ENCODE measurements at regions not wholly inside any gene's neighbourhood (a gene's known extent, or its start where the extent isn't known, plus 50 kb on each side); places are given as distances from the start of the nearest gene placed in this dataset.
"Not testable (repeated sequence)": the region's sequence is repeated elsewhere in the genome, so short reads cannot be mapped to it uniquely, and the experiment has no call there.

DNA sequence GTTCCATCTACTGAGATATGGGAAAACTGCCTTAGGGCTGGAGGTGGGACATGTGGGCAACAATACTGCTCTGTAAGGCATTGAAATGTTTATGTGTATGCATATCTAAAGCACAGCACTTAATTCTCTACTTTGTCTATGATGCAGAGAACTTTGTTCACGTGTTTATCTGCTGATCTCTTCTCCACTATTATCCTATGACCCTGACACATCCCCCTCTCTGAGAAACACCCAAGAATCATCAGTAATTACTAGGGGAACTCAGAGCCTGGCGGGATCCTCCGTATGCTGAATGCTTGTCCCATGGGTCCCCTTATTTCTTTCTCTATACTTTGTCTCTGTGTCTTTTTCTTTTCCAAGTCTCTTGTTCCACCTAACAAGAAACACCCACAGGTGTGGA lies 63.8 kb downstream of the OR4A15 start:
- not testable (repeated sequence) for H3K9ac ChIP-seq (ENCODE audit: low read length); H3K79me2 ChIP-seq (ENCODE audit: low read length); H2AFZ ChIP-seq (ENCODE audit: low read depth, low read length); H3K4me2 ChIP-seq (ENCODE audit: low read length); H3K27me3 ChIP-seq (ENCODE audit: low read depth, low read length); H4K20me1 ChIP-seq (ENCODE audit: insufficient read depth, low read length); H3K4me1 ChIP-seq (ENCODE audit: low read length); H3K27ac ChIP-seq (ENCODE audit: low read length); H3K36me3 ChIP-seq (replicated peaks; ENCODE audit: low read depth, low read length); H3K9me3 ChIP-seq (ENCODE audit: insufficient read depth, low read length); H3K4me3 ChIP-seq (ENCODE audit: low read length)

DNA sequence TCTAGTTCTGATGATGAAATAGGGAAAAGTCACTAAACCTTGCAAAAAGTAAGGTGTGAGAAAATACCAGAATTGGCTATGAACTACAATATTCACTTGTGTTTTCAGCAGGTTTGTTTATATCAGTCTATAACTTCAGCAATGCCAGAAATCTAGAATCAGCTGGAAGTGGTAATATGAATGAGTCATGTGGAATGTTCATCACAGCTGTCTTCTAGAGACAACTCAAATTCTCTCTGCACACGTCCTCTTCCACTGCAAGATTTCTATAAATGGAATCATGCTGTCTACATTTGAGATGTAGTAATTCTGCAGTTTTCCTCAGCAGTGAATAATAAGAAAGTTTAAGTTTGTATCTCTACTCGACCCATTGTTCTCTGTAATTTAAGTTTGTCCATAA lies 89.9 kb downstream of the OR4A15 start:
- no peak overlapping the region for H3K4me3 ChIP-seq (ENCODE audit: low read length)
- H3K36me3 ChIP-seq (replicated peaks; ENCODE audit: low read depth, low read length) = no peaks in the 10 kb centered on the region
- H4K20me1 ChIP-seq (ENCODE audit: insufficient read depth, low read length) = no peaks in the 10 kb centered on the region
- no peak for TF ChIP-seq EZH2phosphoT487 (IDR thresholded peaks at IDR 0.05; ENCODE audit: low read depth)
- TF ChIP-seq, protein P1, sequence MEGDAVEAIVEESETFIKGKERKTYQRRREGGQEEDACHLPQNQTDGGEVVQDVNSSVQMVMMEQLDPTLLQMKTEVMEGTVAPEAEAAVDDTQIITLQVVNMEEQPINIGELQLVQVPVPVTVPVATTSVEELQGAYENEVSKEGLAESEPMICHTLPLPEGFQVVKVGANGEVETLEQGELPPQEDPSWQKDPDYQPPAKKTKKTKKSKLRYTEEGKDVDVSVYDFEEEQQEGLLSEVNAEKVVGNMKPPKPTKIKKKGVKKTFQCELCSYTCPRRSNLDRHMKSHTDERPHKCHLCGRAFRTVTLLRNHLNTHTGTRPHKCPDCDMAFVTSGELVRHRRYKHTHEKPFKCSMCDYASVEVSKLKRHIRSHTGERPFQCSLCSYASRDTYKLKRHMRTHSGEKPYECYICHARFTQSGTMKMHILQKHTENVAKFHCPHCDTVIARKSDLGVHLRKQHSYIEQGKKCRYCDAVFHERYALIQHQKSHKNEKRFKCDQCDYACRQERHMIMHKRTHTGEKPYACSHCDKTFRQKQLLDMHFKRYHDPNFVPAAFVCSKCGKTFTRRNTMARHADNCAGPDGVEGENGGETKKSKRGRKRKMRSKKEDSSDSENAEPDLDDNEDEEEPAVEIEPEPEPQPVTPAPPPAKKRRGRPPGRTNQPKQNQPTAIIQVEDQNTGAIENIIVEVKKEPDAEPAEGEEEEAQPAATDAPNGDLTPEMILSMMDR (IDR thresholded peaks at IDR 0.05; ENCODE audit: low read depth, low read length) = no peak
- H3K9ac ChIP-seq (ENCODE audit: low read length) = no peak overlapping the region
- H3K4me1 ChIP-seq (ENCODE audit: low read length) = no peaks in the 10 kb centered on the region
- H3K79me2 ChIP-seq (ENCODE audit: low read length) = no peaks in the 10 kb centered on the region
- no peaks in the 10 kb centered on the region for H3K27me3 ChIP-seq (ENCODE audit: low read depth, low read length)
- H3K9me3 ChIP-seq (ENCODE audit: insufficient read depth, low read length) = no peaks in the 10 kb centered on the region
- no peak overlapping the region for H3K27ac ChIP-seq (ENCODE audit: low read length)
- no peak overlapping the region for H3K4me2 ChIP-seq (ENCODE audit: low read length)
- no peak overlapping the region for H2AFZ ChIP-seq (ENCODE audit: low read depth, low read length)

DNA sequence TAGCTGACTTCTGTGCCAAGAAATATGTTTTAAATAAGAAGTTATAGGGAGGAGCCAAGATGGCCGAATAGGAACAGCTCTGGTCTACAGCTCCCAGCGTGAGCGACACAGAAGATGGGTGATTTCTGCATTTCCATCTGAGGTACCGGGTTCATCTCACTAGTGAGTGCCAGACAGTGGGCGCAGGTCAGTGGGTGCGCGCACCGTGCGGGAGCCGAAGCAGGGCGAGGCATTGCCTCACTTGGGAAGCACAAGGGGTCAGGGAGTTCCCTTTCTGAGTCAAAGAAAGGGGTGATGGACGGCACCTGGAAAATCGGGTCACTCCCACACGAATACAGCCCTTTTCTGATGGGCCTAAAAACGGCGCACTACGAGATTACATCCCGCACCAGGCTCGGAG lies 92.1 kb downstream of the OR4A15 start:
- H3K4me3 ChIP-seq (ENCODE audit: low read length); H3K27me3 ChIP-seq (ENCODE audit: low read depth, low read length); H3K9ac ChIP-seq (ENCODE audit: low read length); H3K79me2 ChIP-seq (ENCODE audit: low read length); H3K4me1 ChIP-seq (ENCODE audit: low read length); H3K4me2 ChIP-seq (ENCODE audit: low read length); H3K9me3 ChIP-seq (ENCODE audit: insufficient read depth, low read length); H2AFZ ChIP-seq (ENCODE audit: low read depth, low read length); H3K27ac ChIP-seq (ENCODE audit: low read length); H3K36me3 ChIP-seq (replicated peaks; ENCODE audit: low read depth, low read length); H4K20me1 ChIP-seq (ENCODE audit: insufficient read depth, low read length): not testable (repeated sequence)

DNA sequence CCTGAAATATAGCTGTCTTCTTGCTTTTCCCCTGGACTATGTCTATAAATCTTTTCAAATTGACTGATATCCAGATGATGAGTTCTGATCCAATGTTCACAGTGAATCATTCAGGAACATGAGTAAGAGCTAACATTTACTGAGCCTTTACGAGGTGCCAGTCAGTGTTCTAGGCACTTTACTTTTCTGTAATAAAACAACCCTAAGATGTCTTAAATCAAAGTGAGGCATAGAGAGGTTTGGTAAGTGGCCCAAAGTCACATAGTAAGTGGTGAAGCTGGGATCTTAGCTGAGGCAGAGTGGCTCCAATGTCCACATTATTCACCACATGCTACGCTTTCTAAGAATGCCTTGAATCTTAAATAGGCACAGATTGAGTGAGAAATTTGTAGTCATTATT lies 79.9 kb upstream of the OR4C15 start:
- no peaks in the 10 kb centered on the region for H3K36me3 ChIP-seq (replicated peaks; ENCODE audit: low read depth, low read length)
- no peaks in the 10 kb centered on the region for H3K4me1 ChIP-seq (ENCODE audit: low read length)
- H4K20me1 ChIP-seq (ENCODE audit: insufficient read depth, low read length) = no peaks in the 10 kb centered on the region
- no peaks in the 10 kb centered on the region for H3K27me3 ChIP-seq (ENCODE audit: low read depth, low read length)
- no peak for TF ChIP-seq EZH2phosphoT487 (IDR thresholded peaks at IDR 0.05; ENCODE audit: low read depth)
- TF ChIP-seq, protein P1 (IDR thresholded peaks at IDR 0.05; ENCODE audit: low read depth, low read length) = no peak
- no peak overlapping the region for H2AFZ ChIP-seq (ENCODE audit: low read depth, low read length)
- H3K4me3 ChIP-seq (ENCODE audit: low read length) = no peak overlapping the region
- H3K9ac ChIP-seq (ENCODE audit: low read length) = no peak overlapping the region
- H3K9me3 ChIP-seq (ENCODE audit: insufficient read depth, low read length) = no peaks in the 10 kb centered on the region
- no peak overlapping the region for H3K4me2 ChIP-seq (ENCODE audit: low read length)
- no peaks in the 10 kb centered on the region for H3K79me2 ChIP-seq (ENCODE audit: low read length)
- no peak overlapping the region for H3K27ac ChIP-seq (ENCODE audit: low read length)

DNA sequence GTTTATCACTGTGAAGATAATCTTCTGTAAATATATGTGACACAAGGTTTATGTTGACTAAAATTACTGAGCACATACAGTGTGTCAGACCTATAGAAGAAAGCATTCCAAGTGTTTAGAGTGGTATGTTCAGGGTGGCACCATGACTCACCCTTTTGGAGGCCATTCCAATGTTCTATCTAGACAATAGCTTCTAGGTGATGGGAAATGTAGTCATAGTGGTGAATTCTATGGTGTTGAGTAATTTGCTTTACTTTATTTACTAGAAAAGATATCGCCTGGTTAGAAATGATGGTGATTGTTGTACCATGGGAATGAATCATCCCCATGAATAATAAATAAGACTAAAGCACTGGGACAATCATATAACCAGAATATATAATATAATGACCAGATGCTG lies 72.9 kb upstream of the OR4C15 start:
- H3K9me3 ChIP-seq (ENCODE audit: insufficient read depth, low read length) = no peaks in the 10 kb centered on the region
- H2AFZ ChIP-seq (ENCODE audit: low read depth, low read length) = no peak overlapping the region
- H3K27me3 ChIP-seq (ENCODE audit: low read depth, low read length) = no peaks in the 10 kb centered on the region
- H3K36me3 ChIP-seq (replicated peaks; ENCODE audit: low read depth, low read length) = no peaks in the 10 kb centered on the region
- H3K4me2 ChIP-seq (ENCODE audit: low read length) = no peak overlapping the region
- H3K79me2 ChIP-seq (ENCODE audit: low read length) = no peaks in the 10 kb centered on the region
- no peaks in the 10 kb centered on the region for H4K20me1 ChIP-seq (ENCODE audit: insufficient read depth, low read length)
- no peak overlapping the region for H3K9ac ChIP-seq (ENCODE audit: low read length)
- no peak overlapping the region for H3K27ac ChIP-seq (ENCODE audit: low read length)
- TF ChIP-seq EZH2phosphoT487 (IDR thresholded peaks at IDR 0.05; ENCODE audit: low read depth) = no peak
- TF ChIP-seq, protein P1 (IDR thresholded peaks at IDR 0.05; ENCODE audit: low read depth, low read length) = no peak
- H3K4me1 ChIP-seq (ENCODE audit: low read length) = no peaks in the 10 kb centered on the region
- H3K4me3 ChIP-seq (ENCODE audit: low read length) = no peak overlapping the region
